H1 (cell line): ENCODE measurements at regions not wholly inside any gene's neighbourhood (a gene's known extent, or its start where the extent isn't known, plus 50 kb on each side); places are given as distances from the start of the nearest gene placed in this dataset.

Experiments
- CTCF ChIA-PET: fragments of 300-600 bp; sonication (Branson Sonifier 250); formaldehyde crosslinking; loops from one replicate; lab custom pipeline; 2021; ENCODE audit not compliant: partially characterized antibody; lab: Charles Lee
- POLR2A ChIA-PET: fragments of 300-600 bp; sonication (Branson Sonifier 250); formaldehyde crosslinking; loops from one replicate; lab custom pipeline; 2021; ENCODE audit warnings: inconsistent platforms; ENCODE audit not compliant: partially characterized antibody; lab: Charles Lee
- DNase-seq, 2 experiments: peaks; one replicate each; pipeline versions ENCODE4 v3.0.0 to v3.0.0-alpha.2; 2010 to 2022; ENCODE audit warnings: low spot score in 2 of 2, low read depth in 1 of 2, mixed read lengths in 1 of 2
- FAIRE-seq: peaks from 2 replicates; lab custom pipeline; 2011; peaks lifted over from hg19 to GRCh38; lab: Jason Lieb, UNC
- H2AFZ ChIP-seq: 2 replicates; pipeline ENCODE4 v1.8.1; 2012; ENCODE audit warnings: low read length, inconsistent platforms
- H2AK5ac ChIP-seq: 2 replicates; pipeline ENCODE4 v1.6.1; 2013; ENCODE audit warnings: low read depth, low read length
- H2BK120ac ChIP-seq: replicated peaks from 2 replicates; pipeline ENCODE3; 2013; ENCODE audit warnings: low read depth, low read length, inconsistent platforms
- H2BK12ac ChIP-seq: 2 replicates; pipeline ENCODE4 v1.6.1; 2013; ENCODE audit warnings: low read depth, low read length
- H2BK15ac ChIP-seq: 2 replicates; pipeline ENCODE4 v1.6.1; 2013; ENCODE audit warnings: low read length
- H2BK20ac ChIP-seq: 2 replicates; pipeline ENCODE4 v1.6.1; 2013; ENCODE audit warnings: low read length
- H2BK5ac ChIP-seq: 2 replicates; pipeline ENCODE4 v1.6.1; 2013; ENCODE audit warnings: low read depth, low read length
- H3K14ac ChIP-seq: 2 replicates; pipeline ENCODE4 v1.6.1; 2013; ENCODE audit warnings: inconsistent platforms; ENCODE audit not compliant: insufficient read length
- H3K18ac ChIP-seq: 2 replicates; pipeline ENCODE4 v1.6.1; 2013; ENCODE audit warnings: low read length; ENCODE audit errors: extremely low read depth
- H3K23ac ChIP-seq: 2 replicates; pipeline ENCODE4 v1.6.1; 2013; ENCODE audit warnings: inconsistent platforms; ENCODE audit not compliant: insufficient read length
- H3K23me2 ChIP-seq: 2 replicates; pipeline ENCODE4 v1.6.1; 2013; ENCODE audit warnings: low read depth, low read length
- H3K27ac ChIP-seq: 2 replicates; pipeline ENCODE4 v1.6.1; 2011; ENCODE audit warnings: low read depth, low read length, inconsistent platforms
- H3K27me3 ChIP-seq, 4 experiments: replicated peaks in 1 of 4; 1 replicate in 1 of 4; 2 replicates in 3 of 4; pipeline versions ENCODE4 v1.6.1 to v1.8.1; 2011 to 2013; ENCODE audit warnings: low read length in 3 of 4, mild to moderate bottlenecking in 3 of 4, inconsistent platforms in 2 of 4, mixed read lengths in 2 of 4, moderate library complexity in 1 of 4; ENCODE audit not compliant: control insufficient read depth in 3 of 4, insufficient read depth in 3 of 4; ENCODE audit errors: extremely low read depth in 1 of 4
- H3K36me3 ChIP-seq, 4 experiments: 2 replicates each; pipeline versions ENCODE4 v1.6.1 to v1.8.1; 2011 to 2013; ENCODE audit warnings: mild to moderate bottlenecking in 4 of 4, low read length in 3 of 4, moderate library complexity in 2 of 4, control low read depth in 1 of 4, inconsistent platforms in 1 of 4; ENCODE audit not compliant: insufficient read depth in 4 of 4, control insufficient read depth in 2 of 4
- H3K4ac ChIP-seq: replicated peaks from 2 replicates; pipeline ENCODE3; 2013; ENCODE audit warnings: low read length, low read depth, mixed read lengths, inconsistent platforms; ENCODE audit not compliant: insufficient read length
- H3K4me1 ChIP-seq, 4 experiments: replicated peaks in 1 of 4; 1 replicate in 1 of 4; 2 replicates in 3 of 4; pipeline versions ENCODE4 v1.6.1 to v1.8.1; 2011 to 2013; ENCODE audit warnings: low read length in 3 of 4, inconsistent platforms in 2 of 4, mixed read lengths in 1 of 4; ENCODE audit not compliant: insufficient read depth in 4 of 4, control insufficient read depth in 3 of 4
- H3K4me2 ChIP-seq, 2 experiments: 2 replicates each; pipeline versions ENCODE4 v1.6.1 to v1.8.1; 2011 to 2013; ENCODE audit warnings: low read depth in 2 of 2, low read length in 2 of 2, control low read depth in 1 of 2, inconsistent platforms in 1 of 2, mild to moderate bottlenecking in 1 of 2; ENCODE audit not compliant: insufficient read depth in 1 of 2
- H3K4me3 ChIP-seq, 4 experiments: fragments of 200-600, 300-600 bp in 1 of 4; sonication (generic), shearing (Covaris generic), sonication (Bioruptor Twin) in 1 of 4; 2 replicates each; pipeline versions ENCODE4 v1.5.1 to v1.8.1; 2011 to 2016; ENCODE audit warnings: low read length in 4 of 4, low read depth in 3 of 4, control low read depth in 2 of 4, inconsistent platforms in 2 of 4, mild to moderate bottlenecking in 2 of 4, mixed read lengths in 1 of 4, moderate library complexity in 1 of 4; ENCODE audit not compliant: insufficient read depth in 2 of 4; ENCODE audit errors: extremely low read depth in 1 of 4
- H3K56ac ChIP-seq: replicated peaks from 2 replicates; pipeline ENCODE3; 2013; ENCODE audit warnings: low read depth, mild to moderate bottlenecking, mixed read lengths, low read length, inconsistent platforms; ENCODE audit not compliant: insufficient read length
- H3K79me1 ChIP-seq: 2 replicates; pipeline ENCODE4 v1.6.1; 2013; ENCODE audit warnings: low read depth, low read length, control low read depth
- H3K79me2 ChIP-seq, 2 experiments: 2 replicates each; pipeline versions ENCODE4 v1.6.1 to v1.8.1; 2012 to 2013; ENCODE audit warnings: low read length in 2 of 2, mild to moderate bottlenecking in 2 of 2, inconsistent platforms in 1 of 2; ENCODE audit not compliant: insufficient read depth in 2 of 2, control insufficient read depth in 1 of 2
- H3K9ac ChIP-seq, 4 experiments: replicated peaks in 1 of 4; 1 replicate in 1 of 4; 2 replicates in 3 of 4; pipeline versions ENCODE4 v1.6.1 to v1.8.1; 2011 to 2013; ENCODE audit warnings: low read depth in 3 of 4, low read length in 3 of 4, control low read depth in 2 of 4, mild to moderate bottlenecking in 2 of 4, moderate library complexity in 2 of 4, inconsistent platforms in 1 of 4; ENCODE audit errors: extremely low read depth in 1 of 4
- H3K9me3 ChIP-seq, 2 experiments: 2 replicates each; pipeline versions ENCODE4 v1.6.1 to v1.8.1; 2012 to 2013; ENCODE audit warnings: mild to moderate bottlenecking in 2 of 2, moderate library complexity in 2 of 2, control low read depth in 1 of 2, inconsistent platforms in 1 of 2, low read depth in 1 of 2, low read length in 1 of 2, mixed read lengths in 1 of 2; ENCODE audit not compliant: insufficient read depth in 2 of 2
- H4K20me1 ChIP-seq, 2 experiments: replicated peaks in 1 of 2; 2 replicates each; pipeline versions ENCODE3 to v1.8.1; 2011 to 2013; ENCODE audit warnings: inconsistent platforms in 2 of 2, low read length in 2 of 2, mild to moderate bottlenecking in 1 of 2; ENCODE audit not compliant: insufficient read depth in 2 of 2, control insufficient read depth in 1 of 2
- H4K5ac ChIP-seq: 2 replicates; pipeline ENCODE4 v1.6.1; 2013; ENCODE audit warnings: low read length, low read depth, mixed read lengths, inconsistent platforms; ENCODE audit not compliant: insufficient read length
- H4K8ac ChIP-seq: 2 replicates; pipeline ENCODE4 v1.8.0; 2013; ENCODE audit warnings: mild to moderate bottlenecking, moderate library complexity, low read length, inconsistent platforms; ENCODE audit not compliant: insufficient read depth; ENCODE audit errors: extremely low read depth
- H4K91ac ChIP-seq: replicated peaks from 2 replicates; pipeline ENCODE3; 2013; ENCODE audit warnings: low read length, mixed read lengths, inconsistent platforms; ENCODE audit not compliant: insufficient read length
- NRF1 ChIP-seq: IDR thresholded peaks from 2 replicates; pipeline ENCODE4 v1.6.1; 2011; ENCODE audit warnings: mild to moderate bottlenecking, low read depth, low read length, improper control_type of control experiment
- RFX5 ChIP-seq: IDR thresholded peaks from 2 replicates; pipeline ENCODE4 v1.6.1; 2011; ENCODE audit warnings: low read depth, low read length, improper control_type of control experiment, borderline replicate concordance
- TBP ChIP-seq: IDR thresholded peaks from 2 replicates; pipeline ENCODE4 v1.6.1; 2011; ENCODE audit warnings: low read depth, low read length, improper control_type of control experiment
- WGBS, 2 experiments: shearing (Covaris generic) in 1 of 2; methylation state at CpG; one replicate each; pipeline versions ENCODE4 v1.1.6 to v1.1.7; 2013 to 2015; ENCODE audit warnings: low lambda C conversion rate in 2 of 2, mixed read lengths in 2 of 2, inconsistent platforms in 1 of 2, low coverage in 1 of 2, missing lambda C conversion rate in 1 of 2; ENCODE audit not compliant: insufficient replicate concordance in 2 of 2, insufficient coverage in 1 of 2, insufficient read length in 1 of 2; ENCODE audit errors: extremely low coverage in 1 of 2, missing lambda C conversion rate in 1 of 2; 5-methylcytosine and 5-hydroxymethylcytosine counted together

- Histone ChIP-seq H3K27ac (no peak overlapping the region), H2BK15ac (no peak overlapping the region), H3K4me1 (peaks cover 0 to 13% (median 6%) of the 10 kb centered on the region in 4 experiments; a peak in 5 of 7 replicates), H2BK120ac (no peak overlapping the region), H4K8ac (no peak overlapping the region), H3K23ac (no peak overlapping the region), H3K14ac (no peak overlapping the region), H2AFZ (no peak overlapping the region), H3K36me3 (no peaks in the 10 kb centered on the region), H3K4me2 (no peak overlapping the region), H2AK5ac (no peak overlapping the region), H2BK5ac (no peak overlapping the region), H3K4me3 (no peak overlapping the region), H3K79me2 (no peaks in the 10 kb centered on the region), H4K91ac (no peak overlapping the region), H2BK12ac (no peak overlapping the region), H3K4ac (no peak overlapping the region), H3K18ac (no peak overlapping the region), H3K23me2 (no peaks in the 10 kb centered on the region), H4K5ac (no peak overlapping the region)
- 95% methylated on average over 7 of the region's 7 CpGs; no CpG with 5 or more reads in 1 of the 2 experiments for WGBS, 2 experiments
- no peak for DNase-seq
- POLR2A ChIA-PET = no interaction called here
- TF ChIP-seq RFX5 = no peak
- no peak for TF ChIP-seq TBP
- no peak for TF ChIP-seq NRF1
- TF ChIP-seq, all 59 proteins: peak for 0
- CTCF ChIA-PET = no interaction called here
- Histone ChIP-seq H2BK20ac (no peak overlapping the region), H4K20me1 (no peaks in the 10 kb centered on the region), H3K79me1 (no peaks in the 10 kb centered on the region), H3K27me3 (no peaks in the 10 kb centered on the region), H3K56ac (no peak overlapping the region), H3K9me3 (no peaks in the 10 kb centered on the region), H3K9ac (no peak overlapping the region)
- no peak for FAIRE-seq
These were observed 604.7 kb upstream of the CITED2 start for GRCh38 chr6:139979021-139979725.
